ENCODE measurements at regions not wholly inside any gene's neighbourhood (a gene's known extent, or its start where the extent isn't known, plus 50 kb on each side); places are given as distances from the start of the nearest gene placed in this dataset.

DNA sequence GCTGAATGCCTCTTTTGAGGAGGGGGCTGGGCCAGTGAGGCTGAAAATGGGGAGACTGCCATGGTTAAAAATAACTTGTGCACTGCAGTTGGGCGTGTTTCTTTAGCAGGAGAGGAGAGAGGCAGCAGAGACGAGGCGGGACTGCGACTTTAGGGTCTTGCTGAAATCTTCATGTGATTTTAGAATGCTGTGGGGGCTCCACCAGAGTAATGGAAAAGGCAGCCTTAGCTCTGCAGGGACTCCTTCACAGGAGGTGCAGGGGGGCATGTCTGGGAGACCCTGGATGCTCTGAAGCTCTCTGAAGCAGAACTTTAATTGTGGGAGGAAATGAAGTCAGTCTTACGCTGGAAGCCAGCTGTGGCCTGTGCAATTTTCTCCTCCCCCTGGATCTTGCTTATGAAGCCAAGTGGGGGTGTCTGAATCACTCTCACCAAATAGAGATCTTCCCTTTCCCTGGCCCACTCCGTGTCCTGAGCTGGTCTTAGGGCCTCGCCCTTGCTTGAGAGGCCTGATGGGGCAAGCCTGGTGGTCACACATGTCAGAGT, 60.8 kb downstream of the NDUFS5 start:
- TF ChIP-seq, protein P1, sequence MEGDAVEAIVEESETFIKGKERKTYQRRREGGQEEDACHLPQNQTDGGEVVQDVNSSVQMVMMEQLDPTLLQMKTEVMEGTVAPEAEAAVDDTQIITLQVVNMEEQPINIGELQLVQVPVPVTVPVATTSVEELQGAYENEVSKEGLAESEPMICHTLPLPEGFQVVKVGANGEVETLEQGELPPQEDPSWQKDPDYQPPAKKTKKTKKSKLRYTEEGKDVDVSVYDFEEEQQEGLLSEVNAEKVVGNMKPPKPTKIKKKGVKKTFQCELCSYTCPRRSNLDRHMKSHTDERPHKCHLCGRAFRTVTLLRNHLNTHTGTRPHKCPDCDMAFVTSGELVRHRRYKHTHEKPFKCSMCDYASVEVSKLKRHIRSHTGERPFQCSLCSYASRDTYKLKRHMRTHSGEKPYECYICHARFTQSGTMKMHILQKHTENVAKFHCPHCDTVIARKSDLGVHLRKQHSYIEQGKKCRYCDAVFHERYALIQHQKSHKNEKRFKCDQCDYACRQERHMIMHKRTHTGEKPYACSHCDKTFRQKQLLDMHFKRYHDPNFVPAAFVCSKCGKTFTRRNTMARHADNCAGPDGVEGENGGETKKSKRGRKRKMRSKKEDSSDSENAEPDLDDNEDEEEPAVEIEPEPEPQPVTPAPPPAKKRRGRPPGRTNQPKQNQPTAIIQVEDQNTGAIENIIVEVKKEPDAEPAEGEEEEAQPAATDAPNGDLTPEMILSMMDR (IDR thresholded peaks at IDR 0.05), result no peak
- no peak for TF ChIP-seq EZH2 (IDR thresholded peaks at IDR 0.05; ENCODE audit: borderline replicate concordance, insufficient read depth, low read depth, low read length, poor library complexity, severe bottlenecking)

Data from B cell (primary cell).